ENCODE measurements at regions not wholly inside any gene's neighbourhood (a gene's known extent, or its start where the extent isn't known, plus 50 kb on each side); places are given as distances from the start of the nearest gene placed in this dataset.

GRCh38 chr12:124082012-124082411 lies 109.0 kb downstream of the ZNF664 start:
- TF ChIP-seq CTCF (IDR thresholded peaks at IDR 0.05; ENCODE audit: insufficient read depth, low read depth, low read length) (no peak), EZH2 (IDR thresholded peaks at IDR 0.05; ENCODE audit: insufficient read depth, low read length) (no peak)
